Activated T-helper 1 cell treated with anti-CD3 and anti-CD28 coated beads, Interleukin-2, amount 50 U/mL, for 16 hours (primary cell): ENCODE measurements at regions not wholly inside any gene's neighbourhood (a gene's known extent, or its start where the extent isn't known, plus 50 kb on each side); places are given as distances from the start of the nearest gene placed in this dataset.

ENCODE experiments used
- DNase-seq, 2 donors: peaks; one replicate each; pipeline ENCODE4 v3.0.0-alpha.2; 2020; ENCODE audit warnings: low read depth in 1 of 2, low spot score in 1 of 2

- DNase-seq: no peak
Measured at GRCh38 chr3:110181226-110181625, 843.9 kb upstream of the DPPA4 start.

- no peak for DNase-seq
Measured at GRCh38 chr3:110184536-110184935, 847.2 kb upstream of the DPPA4 start.

- no peak for DNase-seq
Measured at GRCh38 chr3:110193074-110193473, 855.7 kb upstream of the DPPA4 start.

- DNase-seq: no peak
Measured at GRCh38 chr3:110198717-110199587, 861.6 kb upstream of the DPPA4 start.

- no peak for DNase-seq
Measured at GRCh38 chr3:110199588-110199943, 862.2 kb upstream of the DPPA4 start.

DNA sequence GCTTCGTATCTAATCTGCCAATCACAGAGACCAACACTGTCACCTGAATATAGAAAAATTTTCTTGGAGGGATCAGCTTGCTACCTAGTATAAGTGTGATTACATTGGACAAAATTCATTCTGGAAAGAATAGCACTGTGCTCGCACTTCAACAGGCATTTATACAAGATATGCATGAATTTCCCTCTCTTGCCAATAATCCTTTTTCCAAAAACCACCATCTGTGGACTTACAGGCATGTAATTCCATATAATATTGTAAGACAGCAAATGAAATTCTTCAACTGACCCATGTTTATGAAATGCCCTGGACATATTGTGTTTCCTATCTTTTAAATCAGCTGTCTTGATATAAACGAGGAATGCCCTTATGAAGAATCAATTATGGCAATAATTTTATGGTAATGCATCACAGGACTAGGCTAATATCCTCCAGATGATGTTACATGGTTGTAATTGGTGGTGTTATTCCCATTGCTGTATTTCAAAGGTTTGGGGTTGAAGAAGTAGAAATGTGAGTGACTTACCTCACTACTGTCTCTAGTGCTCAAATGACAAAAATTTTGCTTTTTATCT lies 861.4 kb upstream of the NECTIN3 start:
- no peak for DNase-seq

DNA sequence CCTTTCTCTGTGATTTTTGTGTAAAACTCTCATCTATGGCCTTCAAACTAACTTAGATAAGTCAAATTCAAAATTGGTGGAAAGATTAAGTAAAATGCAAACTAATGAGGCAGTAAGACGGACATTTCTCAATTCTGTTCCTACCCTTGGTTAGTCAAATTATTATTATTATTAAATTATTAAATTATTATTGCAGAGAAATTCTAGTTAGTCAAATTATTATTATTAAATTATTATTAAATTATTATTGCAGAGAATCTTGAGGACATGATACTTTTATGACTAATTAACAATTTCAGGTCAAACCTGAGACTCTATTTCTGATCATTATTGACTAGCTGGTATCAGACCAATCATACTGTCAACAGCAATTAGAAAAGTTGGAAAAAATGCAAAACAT lies 845.0 kb upstream of the NECTIN3 start:
- no peak for DNase-seq

- DNase-seq: no peak
Measured at GRCh38 chr3:110227991-110228390, 843.6 kb upstream of the NECTIN3 start.

DNA sequence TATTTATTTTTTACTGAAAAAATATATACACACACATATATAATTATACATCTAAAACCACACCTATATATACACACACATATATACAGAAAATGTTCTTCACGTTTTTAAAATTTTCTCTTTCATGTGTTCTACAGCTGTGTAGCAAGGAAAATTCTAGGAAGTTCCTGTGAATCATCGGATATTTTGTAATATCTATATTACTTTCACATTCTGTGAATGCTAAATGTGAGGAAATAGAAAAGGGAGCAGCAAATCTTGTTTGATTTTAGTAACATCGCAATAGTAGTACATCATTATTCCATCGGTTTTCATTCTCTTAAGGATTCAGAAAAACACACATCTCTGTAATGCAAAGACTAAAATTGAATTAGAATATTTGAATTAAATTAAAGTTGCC lies 836.8 kb upstream of the NECTIN3 start:
- DNase-seq: no peak

GRCh38 chr3:110236976-110237610 lies 834.5 kb upstream of the NECTIN3 start:
- no peak for DNase-seq

DNA sequence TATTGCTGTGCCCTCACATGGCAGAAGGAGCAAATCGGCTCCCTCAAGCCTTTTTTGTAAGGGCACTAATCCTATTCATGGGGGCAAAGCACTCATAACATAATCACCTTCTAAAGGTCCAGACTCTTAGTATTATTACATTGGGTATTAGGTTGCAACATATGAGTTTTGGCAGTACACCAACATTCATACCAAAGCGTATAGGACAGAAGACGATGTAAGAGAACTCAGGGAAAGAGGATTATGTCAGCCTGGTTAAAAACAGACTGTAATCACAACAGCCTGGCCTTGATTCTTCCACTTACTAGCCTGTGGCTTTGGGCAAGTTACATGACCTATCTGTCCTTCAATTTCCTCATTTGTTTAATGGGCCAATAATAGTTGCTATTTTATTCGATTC lies 828.5 kb upstream of the NECTIN3 start:
- DNase-seq: no peak

- DNase-seq: no peak
Measured at GRCh38 chr3:110246796-110247376, 824.7 kb upstream of the NECTIN3 start.

- DNase-seq: no peak
Measured at GRCh38 chr3:110248666-110249065, 823.0 kb upstream of the NECTIN3 start.

GRCh38 chr3:110253794-110254193 lies 817.8 kb upstream of the NECTIN3 start:
- no peak for DNase-seq

DNA sequence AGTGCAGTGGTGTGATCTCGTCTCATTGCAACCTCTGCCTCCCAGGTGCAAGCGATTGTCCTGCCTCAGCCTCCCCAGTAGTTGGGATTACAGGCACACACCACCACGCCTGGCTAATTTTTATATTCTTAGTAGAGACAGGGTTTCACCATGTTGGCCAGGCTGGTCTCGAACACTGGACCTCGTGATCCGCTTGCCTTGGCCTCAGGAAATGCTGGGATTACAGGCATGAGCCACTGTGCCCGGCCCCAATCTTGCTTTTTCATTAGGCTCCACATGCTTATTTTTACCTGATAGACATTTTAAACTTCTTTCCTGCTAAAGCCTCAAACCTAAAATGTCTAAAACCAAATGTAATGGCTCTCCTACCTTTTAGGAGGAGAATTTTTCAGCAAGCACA lies 817.0 kb upstream of the NECTIN3 start:
- DNase-seq: no peak

- no peak for DNase-seq
Measured at GRCh38 chr3:110261141-110261540, 810.5 kb upstream of the NECTIN3 start.

GRCh38 chr3:110262896-110263295 lies 808.7 kb upstream of the NECTIN3 start:
- DNase-seq: no peak

GRCh38 chr3:110265302-110265701 lies 806.3 kb upstream of the NECTIN3 start:
- DNase-seq: no peak

DNA sequence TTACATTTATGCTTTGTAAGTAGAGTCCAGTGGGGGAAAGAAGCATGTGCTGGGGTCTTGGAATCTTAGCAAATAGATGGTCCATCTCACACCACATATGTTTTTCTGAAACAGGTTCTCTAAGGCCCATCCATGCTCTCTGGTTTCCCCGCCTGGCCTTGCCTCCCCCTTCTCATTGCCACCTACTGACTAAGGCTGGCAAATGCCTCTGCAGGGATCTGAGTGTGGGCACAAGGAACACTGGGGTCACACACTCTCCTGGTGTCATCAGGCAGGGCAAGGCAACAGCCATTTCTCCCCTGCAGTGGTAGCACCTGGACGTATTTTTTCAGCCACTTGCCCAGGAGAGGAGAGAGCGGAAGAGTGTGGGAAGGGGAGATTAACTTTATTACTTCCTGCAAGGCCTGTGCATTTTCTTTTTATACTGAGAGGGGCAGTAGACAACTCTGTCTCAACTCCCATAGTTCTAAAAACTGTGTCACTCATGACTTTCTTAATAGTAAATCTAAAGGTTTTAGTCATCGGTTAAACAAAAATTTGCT lies 804.2 kb upstream of the NECTIN3 start:
- no peak for DNase-seq

DNA sequence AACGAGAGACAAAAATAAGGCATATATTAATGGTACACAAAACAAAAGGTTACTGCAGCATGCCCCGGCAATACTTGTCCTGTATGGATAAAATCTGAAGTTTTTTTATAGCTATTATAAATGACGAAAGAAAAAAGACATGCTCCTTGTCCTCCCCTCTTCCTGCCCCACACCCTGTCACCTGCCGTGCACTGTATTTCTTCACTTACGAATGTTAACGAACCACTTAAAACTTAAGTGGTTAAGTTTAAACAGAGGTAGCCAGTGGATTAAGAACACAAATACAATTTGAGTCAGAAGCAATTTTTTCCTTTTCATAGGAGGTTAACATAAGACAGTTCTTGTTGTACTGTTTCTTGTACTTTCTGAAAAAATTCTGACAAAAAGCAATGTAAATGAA lies 799.1 kb upstream of the NECTIN3 start:
- DNase-seq: no peak

- no peak for DNase-seq
Measured at GRCh38 chr3:110291886-110292501, 779.6 kb upstream of the NECTIN3 start.
